DOHH2 (cell line): ENCODE measurements at regions not wholly inside any gene's neighbourhood (a gene's known extent, or its start where the extent isn't known, plus 50 kb on each side); places are given as distances from the start of the nearest gene placed in this dataset.

Source experiments
- H3F3A ChIP-seq: fragments of 200-600 bp; sonication (generic), shearing (Covaris generic); 2 replicates; pipeline ENCODE4 v1.6.0; 2016; ENCODE audit warnings: antibody characterized with exemption, mild to moderate bottlenecking; ENCODE audit not compliant: control insufficient read depth, insufficient read depth
- H3K27ac ChIP-seq: fragments of 200-600 bp; sonication (generic); 2 replicates; pipeline ENCODE4 v1.5.1; 2014; ENCODE audit warnings: low read depth, mild to moderate bottlenecking, low read length, moderate library complexity
- H3K27me3 ChIP-seq: fragments of 200-600 bp; sonication (generic); 2 replicates; pipeline ENCODE4 v1.6.1; 2014; ENCODE audit warnings: mild to moderate bottlenecking, low read length, mixed read lengths; ENCODE audit not compliant: control insufficient read depth
- H3K36me3 ChIP-seq: fragments of 200-600 bp; sonication (generic); 2 replicates; pipeline ENCODE4 v1.6.1; 2014; ENCODE audit warnings: mild to moderate bottlenecking, low read length, moderate library complexity, mixed read lengths; ENCODE audit not compliant: control insufficient read depth
- H3K4me1 ChIP-seq: fragments of 200-600 bp; sonication (generic); 2 replicates; pipeline ENCODE4 v1.6.1; 2014; ENCODE audit warnings: mild to moderate bottlenecking, low read length, mixed read lengths; ENCODE audit not compliant: control insufficient read depth
- H3K4me2 ChIP-seq: fragments of 200-600 bp; sonication (generic); 2 replicates; pipeline ENCODE4 v1.6.0; 2014; ENCODE audit warnings: mild to moderate bottlenecking, low read length, moderate library complexity
- H3K4me3 ChIP-seq: fragments of 200-600 bp; sonication (generic); 2 replicates; pipeline ENCODE4 v1.5.1; 2014; ENCODE audit warnings: mild to moderate bottlenecking, low read length, mixed read lengths
- H3K79me2 ChIP-seq: fragments of 200-600 bp; sonication (generic); 2 replicates; pipeline ENCODE4 v1.6.1; 2014; ENCODE audit warnings: mild to moderate bottlenecking, low read length, mixed read lengths; ENCODE audit not compliant: control insufficient read depth
- H3K9me2 ChIP-seq: fragments of 200-600 bp; sonication (generic); replicated peaks from 2 replicates; pipeline ENCODE4 v1.6.1; 2014; ENCODE audit warnings: mild to moderate bottlenecking, low read length, mixed read lengths; ENCODE audit not compliant: control insufficient read depth
- H3K9me3 ChIP-seq: fragments of 200-600 bp; sonication (generic); 2 replicates; pipeline ENCODE4 v1.6.1; 2014; ENCODE audit warnings: antibody characterized with exemption, low read length, mixed read lengths; ENCODE audit not compliant: control insufficient read depth, insufficient read depth
- H4K20me1 ChIP-seq: fragments of 200-600 bp; sonication (generic); 2 replicates; pipeline ENCODE4 v1.6.0; 2014; ENCODE audit warnings: low read depth, mild to moderate bottlenecking, antibody characterized with exemption, low read length, moderate library complexity; ENCODE audit not compliant: control insufficient read depth, insufficient read depth
- CTCF ChIP-seq: fragments of 200-600 bp; sonication (generic); IDR thresholded peaks from one replicate; pipeline ENCODE4 v1.5.1; 2014; ENCODE audit warnings: antibody characterized with exemption, mild to moderate bottlenecking, low read depth, low read length; ENCODE audit not compliant: poor library complexity, severe bottlenecking
- EZH2phosphoT487 ChIP-seq: fragments of 200-600 bp; sonication (generic); IDR thresholded peaks from 2 replicates; pipeline ENCODE4 v1.6.1; 2017; ENCODE audit warnings: borderline replicate concordance, mild to moderate bottlenecking, antibody characterized with exemption, low read length, moderate library complexity, mixed read lengths

- no peaks in the 10 kb centered on the region for H3K79me2 ChIP-seq
- peak overlapping the region; percentile 12; the same call in 1 of the 2 replicates for H3K4me2 ChIP-seq
- peaks cover 2% of the 10 kb centered on the region; the same call in 1 of the 2 replicates for H3K9me3 ChIP-seq
- peak overlapping the region; percentile 5; the same call in 1 of the 2 replicates for H3K4me3 ChIP-seq
- H3K4me1 ChIP-seq, result peaks cover 29% of the 10 kb centered on the region
- no peaks in the 10 kb centered on the region for H3K9me2 ChIP-seq
- H4K20me1 ChIP-seq, result no peaks in the 10 kb centered on the region
- TF ChIP-seq CTCF (no peak), EZH2phosphoT487 (no peak)
- H3K36me3 ChIP-seq, result no peaks in the 10 kb centered on the region
- no peaks in the 10 kb centered on the region for H3K27me3 ChIP-seq
- H3F3A ChIP-seq, result no peaks in the 10 kb centered on the region
- H3K27ac ChIP-seq, result no peak overlapping the region
Observed at GRCh38 chr2:60100034-60100433, 453.4 kb downstream of the BCL11A start.

GRCh38 chr2:60098996-60099395 lies 454.5 kb downstream of the BCL11A start:
- Histone ChIP-seq H3F3A (no peaks in the 10 kb centered on the region), H3K79me2 (no peaks in the 10 kb centered on the region), H3K9me3 (peaks cover 2% of the 10 kb centered on the region; the same call in 1 of the 2 replicates), H3K36me3 (no peaks in the 10 kb centered on the region), H3K27me3 (no peaks in the 10 kb centered on the region), H3K9me2 (no peaks in the 10 kb centered on the region), H4K20me1 (no peaks in the 10 kb centered on the region), H3K27ac (no peak overlapping the region), H3K4me2 (no peak overlapping the region), H3K4me3 (no peak overlapping the region), H3K4me1 (peaks cover 20% of the 10 kb centered on the region)
- TF ChIP-seq CTCF, result no peak
- TF ChIP-seq EZH2phosphoT487, result no peak

- TF ChIP-seq CTCF, result no peak
- TF ChIP-seq EZH2phosphoT487, result no peak
Observed at GRCh38 chr2:60097298-60097697, 456.2 kb downstream of the BCL11A start.

GRCh38 chr2:60096556-60096955 lies 456.9 kb downstream of the BCL11A start:
- no peaks in the 10 kb centered on the region for H4K20me1 ChIP-seq
- H3K4me3 ChIP-seq, result no peak overlapping the region
- no peaks in the 10 kb centered on the region for H3F3A ChIP-seq
- H3K9me2 ChIP-seq, result no peaks in the 10 kb centered on the region
- no peaks in the 10 kb centered on the region for H3K36me3 ChIP-seq
- TF ChIP-seq CTCF (no peak), EZH2phosphoT487 (no peak)
- H3K27me3 ChIP-seq, result no peaks in the 10 kb centered on the region
- no peak overlapping the region for H3K27ac ChIP-seq
- no peaks in the 10 kb centered on the region for H3K79me2 ChIP-seq
- no peak overlapping the region for H3K4me2 ChIP-seq
- peaks cover 2% of the 10 kb centered on the region; the same call in 1 of the 2 replicates for H3K9me3 ChIP-seq
- H3K4me1 ChIP-seq, result peaks cover 13% of the 10 kb centered on the region

More at GRCh38 chr2:60097298-60097697, 456.2 kb downstream of the BCL11A start:
- Histone ChIP-seq H3F3A (no peaks in the 10 kb centered on the region), H4K20me1 (no peaks in the 10 kb centered on the region), H3K79me2 (no peaks in the 10 kb centered on the region), H3K9me3 (peaks cover 2% of the 10 kb centered on the region; the same call in 1 of the 2 replicates), H3K27me3 (no peaks in the 10 kb centered on the region), H3K4me2 (no peak overlapping the region), H3K36me3 (no peaks in the 10 kb centered on the region), H3K9me2 (no peaks in the 10 kb centered on the region), H3K4me3 (no peak overlapping the region), H3K4me1 (peaks cover 18% of the 10 kb centered on the region), H3K27ac (no peak overlapping the region)
